SK-N-SH treated with all-trans-retinoic acid at 6 μM for 48 hours (cell line): ENCODE measurements at regions not wholly inside any gene's neighbourhood (a gene's known extent, or its start where the extent isn't known, plus 50 kb on each side); places are given as distances from the start of the nearest gene placed in this dataset.

Source experiments
- BACH2 ChIP-seq: fragments of 250-450 bp; sonication (Bioruptor Pico); IDR thresholded peaks from 2 replicates; pipeline ENCODE4 v1.9.0; 2021; ENCODE audit warnings: mild to moderate bottlenecking, borderline replicate concordance
- GLIS3 ChIP-seq: fragments of 250-450 bp; sonication (Bioruptor Pico); IDR thresholded peaks from 2 replicates; pipeline ENCODE4 v1.5.0; 2020; ENCODE audit warnings: mild to moderate bottlenecking, moderate library complexity
- ISL1 ChIP-seq: fragments of 250-450 bp; sonication (Bioruptor Pico); IDR thresholded peaks from 2 replicates; pipeline ENCODE4 v2.1.2; 2022; ENCODE audit warnings: mild to moderate bottlenecking, moderate library complexity
- RARB ChIP-seq: fragments of 250-450 bp; sonication (Bioruptor Pico); IDR thresholded peaks from 2 replicates; pipeline ENCODE4 v1.8.0; 2021; ENCODE audit warnings: mild to moderate bottlenecking, moderate library complexity
- TCF4 ChIP-seq: fragments of 250-450 bp; sonication (Bioruptor Pico); IDR thresholded peaks from 2 replicates; pipeline ENCODE4 v1.8.0; 2021; ENCODE audit warnings: mild to moderate bottlenecking, moderate library complexity, borderline replicate concordance
- ZFP3 ChIP-seq: fragments of 250-450 bp; sonication (Bioruptor Pico); IDR thresholded peaks from 2 replicates; pipeline ENCODE4 v1.5.0; 2020; ENCODE audit warnings: mild to moderate bottlenecking, moderate library complexity
- ZFP30 ChIP-seq: fragments of 450-650 bp; formaldehyde crosslinking; IDR thresholded peaks from 2 replicates; pipeline ENCODE4 v1.5.0; 2022; ENCODE audit warnings: mild to moderate bottlenecking, moderate library complexity
- ZNF8 ChIP-seq: fragments of 450-650 bp; formaldehyde crosslinking; IDR thresholded peaks from 2 replicates; pipeline ENCODE4 v1.5.0; 2020; ENCODE audit warnings: mild to moderate bottlenecking, moderate library complexity
- TF ChIP-seq, protein P1 (sequence below): fragments of 250-450 bp; sonication (Bioruptor Pico); IDR thresholded peaks from 2 replicates; pipeline ENCODE4 v1.8.0; 2020; ENCODE audit warnings: mild to moderate bottlenecking, moderate library complexity, borderline replicate concordance
- TF ChIP-seq, protein P2 (sequence below): fragments of 250-450 bp; sonication (Bioruptor Pico); IDR thresholded peaks from 2 replicates; pipeline ENCODE4 v1.5.1; 2020; ENCODE audit warnings: low read depth, mild to moderate bottlenecking, moderate library complexity

DNA sequence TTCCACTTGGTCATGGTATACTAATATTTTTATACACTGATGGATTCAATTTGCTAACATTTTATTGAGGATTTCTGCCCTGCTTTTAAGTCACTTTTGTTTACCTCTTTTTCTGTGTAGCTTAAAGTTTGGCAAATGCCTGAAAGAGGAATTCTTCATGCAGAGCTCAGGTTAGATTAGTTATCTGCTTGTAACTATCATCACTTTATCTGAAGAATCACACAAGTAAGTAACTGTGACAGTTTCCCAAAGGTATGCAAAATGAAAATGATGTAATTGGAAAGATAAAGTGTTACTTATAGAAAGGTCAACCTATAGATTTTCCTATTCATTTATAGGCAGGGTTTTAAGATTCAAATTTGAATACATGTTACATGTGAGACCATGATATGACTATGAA is 188.8 kb upstream of the ACTBL2 start:
- TF ChIP-seq ZFP3 (CRISPR knock-in tag) (no peak), ZFP30 (no peak), ISL1 (CRISPR knock-in tag) (no peak), BACH2 (CRISPR knock-in tag) (no peak), ZNF8 (CRISPR knock-in tag) (no peak), TCF4 (CRISPR knock-in tag) (no peak), RARB (no peak), GLIS3 (CRISPR knock-in tag) (no peak)
- TF ChIP-seq, protein P1, sequence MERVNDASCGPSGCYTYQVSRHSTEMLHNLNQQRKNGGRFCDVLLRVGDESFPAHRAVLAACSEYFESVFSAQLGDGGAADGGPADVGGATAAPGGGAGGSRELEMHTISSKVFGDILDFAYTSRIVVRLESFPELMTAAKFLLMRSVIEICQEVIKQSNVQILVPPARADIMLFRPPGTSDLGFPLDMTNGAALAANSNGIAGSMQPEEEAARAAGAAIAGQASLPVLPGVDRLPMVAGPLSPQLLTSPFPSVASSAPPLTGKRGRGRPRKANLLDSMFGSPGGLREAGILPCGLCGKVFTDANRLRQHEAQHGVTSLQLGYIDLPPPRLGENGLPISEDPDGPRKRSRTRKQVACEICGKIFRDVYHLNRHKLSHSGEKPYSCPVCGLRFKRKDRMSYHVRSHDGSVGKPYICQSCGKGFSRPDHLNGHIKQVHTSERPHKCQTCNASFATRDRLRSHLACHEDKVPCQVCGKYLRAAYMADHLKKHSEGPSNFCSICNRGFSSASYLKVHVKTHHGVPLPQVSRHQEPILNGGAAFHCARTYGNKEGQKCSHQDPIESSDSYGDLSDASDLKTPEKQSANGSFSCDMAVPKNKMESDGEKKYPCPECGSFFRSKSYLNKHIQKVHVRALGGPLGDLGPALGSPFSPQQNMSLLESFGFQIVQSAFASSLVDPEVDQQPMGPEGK (CRISPR knock-in tag): no peak
- TF ChIP-seq, protein P2, sequence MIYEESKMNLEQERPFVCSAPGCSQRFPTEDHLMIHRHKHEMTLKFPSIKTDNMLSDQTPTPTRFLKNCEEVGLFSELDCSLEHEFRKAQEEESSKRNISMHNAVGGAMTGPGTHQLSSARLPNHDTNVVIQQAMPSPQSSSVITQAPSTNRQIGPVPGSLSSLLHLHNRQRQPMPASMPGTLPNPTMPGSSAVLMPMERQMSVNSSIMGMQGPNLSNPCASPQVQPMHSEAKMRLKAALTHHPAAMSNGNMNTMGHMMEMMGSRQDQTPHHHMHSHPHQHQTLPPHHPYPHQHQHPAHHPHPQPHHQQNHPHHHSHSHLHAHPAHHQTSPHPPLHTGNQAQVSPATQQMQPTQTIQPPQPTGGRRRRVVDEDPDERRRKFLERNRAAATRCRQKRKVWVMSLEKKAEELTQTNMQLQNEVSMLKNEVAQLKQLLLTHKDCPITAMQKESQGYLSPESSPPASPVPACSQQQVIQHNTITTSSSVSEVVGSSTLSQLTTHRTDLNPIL (CRISPR knock-in tag): no peak
